Neural cell (in vitro differentiated cells): ENCODE measurements at regions not wholly inside any gene's neighbourhood (a gene's known extent, or its start where the extent isn't known, plus 50 kb on each side); places are given as distances from the start of the nearest gene placed in this dataset.

Experiments
- H2AFZ ChIP-seq: fragments of 200-600, 300-800 bp; sonication (generic), shearing (Covaris generic); 2 replicates; pipeline ENCODE4 v1.6.0; 2014; ENCODE audit warnings: low read depth, mild to moderate bottlenecking, antibody characterized with exemption, low read length, moderate library complexity
- H3F3A ChIP-seq: fragments of 200-600 bp; shearing (Covaris generic); 2 replicates; pipeline ENCODE4 v1.6.1; 2016; ENCODE audit warnings: mild to moderate bottlenecking, moderate library complexity, mixed read lengths, antibody characterized with exemption, low read length; ENCODE audit not compliant: insufficient read depth, poor library complexity, severe bottlenecking
- H3K27ac ChIP-seq: fragments of 200-600, 300-800 bp; sonication (generic), shearing (Covaris generic); 2 replicates; pipeline ENCODE4 v1.5.1; 2014; ENCODE audit warnings: mild to moderate bottlenecking, low read length, moderate library complexity
- H3K27me3 ChIP-seq: fragments of 300-800, 200-600 bp; sonication (generic), shearing (Covaris generic); 2 replicates; pipeline ENCODE4 v1.6.0; 2014; ENCODE audit warnings: mild to moderate bottlenecking, low read depth, low read length, moderate library complexity; ENCODE audit not compliant: insufficient read depth
- H3K36me3 ChIP-seq: fragments of 300-800, 200-600 bp; sonication (generic), shearing (Covaris generic); 2 replicates; pipeline ENCODE4 v1.5.1; 2014; ENCODE audit warnings: mild to moderate bottlenecking, antibody characterized with exemption, low read length, moderate library complexity; ENCODE audit not compliant: insufficient read depth
- H3K4me2 ChIP-seq: fragments of 300-800, 200-600 bp; sonication (generic), shearing (Covaris generic); 2 replicates; pipeline ENCODE4 v1.6.0; 2014; ENCODE audit warnings: mild to moderate bottlenecking, low read length
- H3K4me3 ChIP-seq: fragments of 300-800, 200-600 bp; sonication (generic), shearing (Covaris generic); 2 replicates; pipeline ENCODE4 v1.5.1; 2014; ENCODE audit warnings: mild to moderate bottlenecking, low read length, moderate library complexity
- H3K79me2 ChIP-seq: fragments of 200-600 bp; shearing (Covaris generic); replicated peaks from 2 replicates; pipeline ENCODE4 v1.6.0; 2014; ENCODE audit warnings: mild to moderate bottlenecking, low read length, moderate library complexity; ENCODE audit not compliant: insufficient read depth
- H3K9ac ChIP-seq: fragments of 300-800, 200-600 bp; sonication (generic), shearing (Covaris generic); 2 replicates; pipeline ENCODE4 v1.6.1; 2016; ENCODE audit warnings: mild to moderate bottlenecking, low read length, mixed read lengths
- H3K9me2 ChIP-seq: fragments of 200-600 bp; shearing (Covaris generic); 2 replicates; pipeline ENCODE4 v1.6.1; 2016; ENCODE audit warnings: mild to moderate bottlenecking, low read length, mixed read lengths; ENCODE audit not compliant: insufficient read depth
- H3K9me3 ChIP-seq: fragments of 200-600, 300-800 bp; sonication (generic), shearing (Covaris generic); 2 replicates; pipeline ENCODE4 v1.6.1; 2016; ENCODE audit warnings: mild to moderate bottlenecking, mixed run types, low read length, moderate library complexity, mixed read lengths
- H4K20me1 ChIP-seq: fragments of 200-600 bp; shearing (Covaris generic); 2 replicates; pipeline ENCODE4 v1.6.1; 2016; ENCODE audit warnings: mild to moderate bottlenecking, mixed run types; ENCODE audit not compliant: insufficient read depth
- CTCF ChIP-seq: fragments of 450-650 bp; IDR thresholded peaks from 2 replicates; pipeline ENCODE4 v1.5.1; 2014; ENCODE audit warnings: antibody characterized with exemption, mild to moderate bottlenecking, moderate library complexity; ENCODE audit not compliant: poor library complexity, severe bottlenecking
- EP300 ChIP-seq: fragments of 450-650 bp; conservative IDR thresholded peaks from 2 replicates; pipeline ENCODE4 v1.6.1; 2014; ENCODE audit warnings: antibody characterized with exemption, mild to moderate bottlenecking, moderate library complexity; ENCODE audit not compliant: poor library complexity, severe bottlenecking
- EZH2 ChIP-seq: fragments of 200-600, 300-800 bp; shearing (Covaris generic), sonication (generic); IDR thresholded peaks from 2 replicates; pipeline ENCODE4 v1.6.1; 2014; ENCODE audit warnings: antibody characterized with exemption, low read length, borderline replicate concordance, mild to moderate bottlenecking; ENCODE audit not compliant: insufficient read depth, poor library complexity, severe bottlenecking
- MXI1 ChIP-seq: fragments of 450-650 bp; conservative IDR thresholded peaks from 2 replicates; pipeline ENCODE4 v1.6.1; 2014; ENCODE audit warnings: antibody characterized with exemption, mild to moderate bottlenecking; ENCODE audit not compliant: poor library complexity, severe bottlenecking
- POLR2AphosphoS5 ChIP-seq: IDR thresholded peaks from 2 replicates; pipeline ENCODE4 v1.6.1; 2012
- RAD21 ChIP-seq: fragments of 450-650 bp; conservative IDR thresholded peaks from 2 replicates; pipeline ENCODE4 v1.6.1; 2014; ENCODE audit warnings: antibody characterized with exemption, mild to moderate bottlenecking, moderate library complexity
- SMC3 ChIP-seq: fragments of 450-650 bp; conservative IDR thresholded peaks from 2 replicates; pipeline ENCODE4 v1.6.1; 2014; ENCODE audit warnings: antibody characterized with exemption, mild to moderate bottlenecking, moderate library complexity; ENCODE audit not compliant: poor library complexity
- TAF1 ChIP-seq: IDR thresholded peaks from 2 replicates; pipeline ENCODE4 v1.6.1; 2012; ENCODE audit warnings: low read depth
- TF ChIP-seq, protein P1 (sequence below): IDR thresholded peaks from 2 replicates; pipeline ENCODE4 v1.6.1; 2012; ENCODE audit warnings: borderline replicate concordance

DNA sequence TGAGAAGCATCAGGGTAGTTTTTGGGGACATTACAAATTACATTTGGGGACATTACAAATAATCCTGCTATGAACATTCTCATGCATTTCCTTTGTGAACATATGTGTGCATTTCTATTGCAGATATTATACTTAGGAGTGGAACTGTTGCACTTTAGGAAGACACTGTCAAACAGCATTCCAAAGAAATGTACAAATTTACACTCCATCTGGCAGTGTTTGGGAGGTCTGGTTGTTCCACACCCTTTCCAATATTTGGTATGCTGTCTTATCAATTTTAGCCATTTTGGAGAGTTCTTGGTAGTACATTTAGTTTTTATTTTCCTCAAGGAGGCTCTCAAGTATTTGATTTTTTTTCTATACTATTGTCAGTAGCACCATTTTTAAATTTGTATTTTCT, 419.1 kb upstream of the ARHGEF26 start:
- H3K4me3 ChIP-seq: no peak overlapping the region
- no peak overlapping the region for H3K4me2 ChIP-seq
- TF ChIP-seq SMC3: no peak
- no peak for TF ChIP-seq EZH2
- TF ChIP-seq TAF1: no peak
- TF ChIP-seq RAD21: no peak
- TF ChIP-seq, protein P1, sequence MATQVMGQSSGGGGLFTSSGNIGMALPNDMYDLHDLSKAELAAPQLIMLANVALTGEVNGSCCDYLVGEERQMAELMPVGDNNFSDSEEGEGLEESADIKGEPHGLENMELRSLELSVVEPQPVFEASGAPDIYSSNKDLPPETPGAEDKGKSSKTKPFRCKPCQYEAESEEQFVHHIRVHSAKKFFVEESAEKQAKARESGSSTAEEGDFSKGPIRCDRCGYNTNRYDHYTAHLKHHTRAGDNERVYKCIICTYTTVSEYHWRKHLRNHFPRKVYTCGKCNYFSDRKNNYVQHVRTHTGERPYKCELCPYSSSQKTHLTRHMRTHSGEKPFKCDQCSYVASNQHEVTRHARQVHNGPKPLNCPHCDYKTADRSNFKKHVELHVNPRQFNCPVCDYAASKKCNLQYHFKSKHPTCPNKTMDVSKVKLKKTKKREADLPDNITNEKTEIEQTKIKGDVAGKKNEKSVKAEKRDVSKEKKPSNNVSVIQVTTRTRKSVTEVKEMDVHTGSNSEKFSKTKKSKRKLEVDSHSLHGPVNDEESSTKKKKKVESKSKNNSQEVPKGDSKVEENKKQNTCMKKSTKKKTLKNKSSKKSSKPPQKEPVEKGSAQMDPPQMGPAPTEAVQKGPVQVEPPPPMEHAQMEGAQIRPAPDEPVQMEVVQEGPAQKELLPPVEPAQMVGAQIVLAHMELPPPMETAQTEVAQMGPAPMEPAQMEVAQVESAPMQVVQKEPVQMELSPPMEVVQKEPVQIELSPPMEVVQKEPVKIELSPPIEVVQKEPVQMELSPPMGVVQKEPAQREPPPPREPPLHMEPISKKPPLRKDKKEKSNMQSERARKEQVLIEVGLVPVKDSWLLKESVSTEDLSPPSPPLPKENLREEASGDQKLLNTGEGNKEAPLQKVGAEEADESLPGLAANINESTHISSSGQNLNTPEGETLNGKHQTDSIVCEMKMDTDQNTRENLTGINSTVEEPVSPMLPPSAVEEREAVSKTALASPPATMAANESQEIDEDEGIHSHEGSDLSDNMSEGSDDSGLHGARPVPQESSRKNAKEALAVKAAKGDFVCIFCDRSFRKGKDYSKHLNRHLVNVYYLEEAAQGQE: no peak
- no peak for TF ChIP-seq MXI1
- no peak for TF ChIP-seq EP300
- TF ChIP-seq POLR2AphosphoS5: no peak
- TF ChIP-seq CTCF: no peak
- H2AFZ ChIP-seq: no peak overlapping the region
- H4K20me1 ChIP-seq: no peaks in the 10 kb centered on the region
- no peaks in the 10 kb centered on the region for H3K27me3 ChIP-seq
- H3K27ac ChIP-seq: no peak overlapping the region
- no peaks in the 10 kb centered on the region for H3K79me2 ChIP-seq
- H3K9me2 ChIP-seq: no peaks in the 10 kb centered on the region
- H3K36me3 ChIP-seq: no peaks in the 10 kb centered on the region
- no peak overlapping the region for H3K9ac ChIP-seq
- H3K9me3 ChIP-seq: no peaks in the 10 kb centered on the region
- H3F3A ChIP-seq: no peaks in the 10 kb centered on the region

DNA sequence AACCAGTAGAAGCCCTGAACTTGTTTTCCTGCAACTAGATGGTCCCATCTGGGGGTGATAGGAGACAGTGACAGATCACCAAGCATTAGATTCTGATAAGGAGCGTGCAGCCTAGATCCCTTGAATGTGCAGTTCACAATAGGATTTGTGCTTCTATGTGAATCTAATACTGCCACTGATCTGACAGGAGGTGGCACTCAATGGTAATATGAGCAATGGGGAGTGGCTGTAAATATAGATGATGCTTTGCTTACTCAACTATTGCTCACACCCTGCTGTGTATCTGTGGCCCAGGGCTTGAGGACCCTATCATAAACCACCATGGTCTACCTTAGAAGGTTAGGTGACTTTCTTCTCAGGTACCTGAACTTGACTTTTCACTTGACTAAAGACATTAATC, 417.1 kb upstream of the ARHGEF26 start:
- no peak overlapping the region for H3K4me3 ChIP-seq
- H3K9me2 ChIP-seq: no peaks in the 10 kb centered on the region
- no peaks in the 10 kb centered on the region for H3K36me3 ChIP-seq
- H3K27ac ChIP-seq: no peak overlapping the region
- no peak overlapping the region for H3K4me2 ChIP-seq
- H3F3A ChIP-seq: no peaks in the 10 kb centered on the region
- no peaks in the 10 kb centered on the region for H3K79me2 ChIP-seq
- H3K27me3 ChIP-seq: no peaks in the 10 kb centered on the region
- H2AFZ ChIP-seq: no peak overlapping the region
- TF ChIP-seq SMC3 (no peak), TAF1 (no peak), EZH2 (no peak), CTCF (no peak), RAD21 (no peak), MXI1 (no peak), EP300 (no peak), POLR2AphosphoS5 (no peak)
- TF ChIP-seq, protein P1: no peak
- no peaks in the 10 kb centered on the region for H4K20me1 ChIP-seq
- H3K9me3 ChIP-seq: no peaks in the 10 kb centered on the region
- H3K9ac ChIP-seq: no peak overlapping the region
